HG03342 (cell line): ENCODE measurements at regions not wholly inside any gene's neighbourhood (a gene's known extent, or its start where the extent isn't known, plus 50 kb on each side); places are given as distances from the start of the nearest gene placed in this dataset.

ENCODE experiments used
- ATAC-seq: cut with Tn5 transposase; IDR thresholded peaks from one replicate; pipeline ENCODE4 v1.9.1; 2021; ENCODE audit warnings: mild to moderate bottlenecking, moderate library complexity; ENCODE audit not compliant: unreplicated experiment

DNA sequence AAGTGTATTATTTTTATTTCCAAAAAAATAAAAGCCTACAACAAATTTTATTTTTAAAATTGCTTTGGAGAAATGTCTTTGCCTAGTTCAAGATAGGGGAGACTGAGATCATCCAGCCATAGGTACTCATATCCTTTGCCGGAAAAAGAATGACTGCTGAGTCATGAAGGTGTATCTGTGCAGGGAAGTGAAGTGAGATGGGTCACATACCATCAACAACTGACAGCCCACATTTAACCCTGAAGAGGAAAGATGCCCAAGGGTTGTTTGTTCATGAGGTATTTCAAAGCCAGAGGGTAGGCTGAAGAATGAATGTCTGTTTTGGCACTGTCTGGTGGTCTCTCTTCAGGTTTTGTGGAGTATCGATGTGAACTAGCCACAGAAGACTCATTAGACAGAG lies 106.7 kb upstream of the TTC29 start:
- ATAC-seq = no peak

DNA sequence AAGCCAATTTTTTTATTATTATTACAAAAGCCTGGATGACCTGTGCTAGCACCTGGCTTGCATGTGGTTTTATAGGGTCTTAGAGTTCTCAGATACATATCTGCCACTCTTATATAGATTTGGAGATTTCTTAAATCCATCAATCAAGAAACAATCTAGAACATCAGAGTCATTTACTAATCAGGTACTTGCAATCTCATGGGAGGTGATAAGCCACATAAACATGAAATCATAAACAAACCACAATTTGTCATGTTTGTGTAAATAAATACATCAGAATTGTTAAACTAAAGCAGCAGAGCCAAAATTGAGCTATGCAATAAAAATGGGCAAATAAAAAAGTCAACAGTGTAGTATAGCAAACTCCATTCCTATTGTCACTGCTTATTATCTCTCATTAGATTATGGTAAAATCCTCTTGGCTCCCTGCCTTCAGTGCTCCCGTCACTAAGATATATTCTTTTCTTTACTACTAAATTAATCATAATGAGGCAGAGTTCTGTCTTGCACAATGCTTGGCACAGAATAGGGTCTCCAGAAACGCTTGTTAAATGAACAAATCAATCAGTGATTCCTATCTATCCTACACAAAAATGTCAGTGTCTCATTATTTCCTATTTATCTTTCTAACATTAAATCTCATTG lies 108.7 kb upstream of the TTC29 start:
- no peak for ATAC-seq

DNA sequence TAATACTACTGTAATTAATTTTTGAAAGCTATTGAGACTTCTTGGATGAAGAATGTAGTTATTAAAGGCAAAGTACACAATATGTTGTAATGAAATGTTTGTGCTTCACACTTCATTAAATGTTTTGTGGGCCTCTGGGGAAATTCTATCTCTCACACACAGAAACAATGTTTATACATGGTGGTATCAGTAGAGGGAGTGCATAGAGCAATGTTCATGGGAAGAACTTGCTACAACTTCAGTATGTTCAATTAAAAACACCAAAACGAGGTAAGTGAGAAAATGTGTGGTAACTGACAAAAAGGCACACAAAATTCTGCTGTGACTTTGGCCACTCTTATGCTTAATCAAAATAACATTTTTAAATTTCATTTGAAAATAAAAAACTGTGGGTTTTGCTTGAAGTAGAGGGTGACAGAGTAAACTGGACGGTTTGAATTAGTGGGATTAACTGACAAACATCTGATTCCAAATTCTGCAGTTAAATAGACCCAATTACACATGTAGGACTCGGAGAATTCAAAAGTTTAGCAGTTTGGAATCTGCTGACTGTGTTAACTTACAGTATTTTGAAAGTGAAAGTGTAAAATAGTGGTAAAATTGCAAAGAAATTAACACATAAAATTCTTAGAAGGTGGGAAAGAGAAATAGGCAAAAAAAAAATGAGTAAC lies 111.4 kb upstream of the TTC29 start:
- no peak for ATAC-seq

DNA sequence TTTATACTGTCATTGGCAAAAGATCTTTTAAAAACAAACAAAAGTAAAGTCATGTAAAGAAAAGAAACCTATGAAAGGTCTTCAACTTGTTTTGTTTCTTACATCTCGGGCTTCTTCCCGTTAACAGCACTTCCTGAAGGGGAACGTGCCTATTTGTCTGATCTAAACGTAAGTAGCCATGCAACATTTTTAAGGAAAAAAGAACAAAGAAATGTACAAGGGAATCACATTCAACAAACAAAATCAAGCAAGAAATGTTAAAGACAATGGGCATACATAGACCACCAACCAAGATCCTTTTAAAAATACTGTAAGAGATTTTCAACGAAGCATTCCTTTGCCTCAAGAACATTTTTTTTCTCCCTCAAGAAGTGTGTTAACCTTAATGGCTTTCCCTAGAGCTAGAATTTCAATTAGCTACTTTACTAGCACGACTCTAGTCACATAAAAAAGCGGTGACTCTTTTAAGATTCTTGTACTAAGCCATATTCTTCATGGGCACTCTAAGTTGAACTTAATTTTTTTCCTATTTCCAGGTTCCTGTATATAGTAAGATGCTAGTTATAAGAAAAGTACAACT lies 112.0 kb upstream of the TTC29 start:
- ATAC-seq = no peak

DNA sequence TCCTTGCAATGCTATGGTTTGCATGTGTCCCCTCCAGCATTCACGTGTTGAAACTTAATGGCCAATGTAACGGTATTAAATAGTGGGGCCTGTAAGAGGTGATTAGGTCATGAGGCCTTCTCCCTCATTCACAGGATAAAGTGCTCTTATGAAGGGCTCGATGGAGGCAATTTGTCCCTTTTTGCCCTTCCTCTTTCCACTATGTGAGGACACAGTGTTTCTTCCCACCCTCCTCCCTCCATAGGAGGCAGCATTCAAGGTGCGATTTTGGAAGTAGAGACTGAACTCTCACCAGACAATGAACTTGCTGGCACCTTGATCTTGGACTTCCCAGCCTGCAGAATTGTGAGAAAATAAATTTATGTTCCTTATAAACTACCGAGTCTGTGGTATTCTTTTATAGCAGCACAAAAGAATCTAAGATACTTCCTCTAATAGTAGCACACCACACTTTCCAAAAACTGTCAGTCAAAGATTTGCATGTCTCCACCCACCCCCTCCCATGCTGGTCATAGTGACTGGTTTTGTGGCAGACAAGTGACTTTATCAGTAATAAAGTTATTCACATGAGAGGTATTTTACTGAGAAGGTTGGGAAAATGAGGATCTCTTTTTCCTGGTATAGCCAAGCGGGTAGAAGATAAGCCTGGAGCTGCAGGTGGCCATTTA lies 113.5 kb upstream of the TTC29 start:
- ATAC-seq = no peak

DNA sequence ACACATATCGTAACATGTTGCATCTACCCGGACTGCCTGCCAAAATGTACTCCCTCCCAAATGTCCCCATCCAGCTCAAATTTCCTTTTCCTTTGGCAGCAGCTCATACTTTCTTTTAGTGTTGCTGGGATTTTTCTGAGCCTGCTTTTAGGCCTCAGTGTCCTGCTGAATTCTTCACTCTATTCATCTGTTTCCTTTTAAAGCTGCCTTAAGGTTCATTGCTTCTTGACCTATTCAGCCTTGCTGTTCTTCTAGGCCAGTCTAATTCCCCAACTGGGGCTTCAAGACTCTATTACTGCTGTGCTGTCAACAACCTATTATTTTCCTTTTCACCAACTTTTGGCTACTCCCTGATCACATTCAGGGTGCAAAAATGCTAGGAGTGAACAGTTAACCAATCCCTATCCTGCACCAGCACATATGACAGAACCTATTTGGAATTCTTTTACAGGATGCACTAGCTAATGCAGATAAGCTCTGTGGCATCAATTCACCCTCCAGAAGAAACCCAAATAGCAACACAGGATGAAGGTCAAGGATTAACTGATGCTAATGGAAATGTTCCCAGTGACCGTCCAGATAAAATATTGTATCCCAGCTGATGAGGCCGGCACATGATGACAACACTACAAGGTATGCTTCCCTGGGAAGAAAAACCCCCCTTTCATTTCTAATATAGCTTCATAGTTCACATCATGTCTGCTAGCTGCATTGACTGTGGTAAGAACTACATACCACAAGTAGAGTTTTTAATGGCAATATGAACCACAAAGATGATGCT lies 114.7 kb upstream of the TTC29 start:
- ATAC-seq = no peak

DNA sequence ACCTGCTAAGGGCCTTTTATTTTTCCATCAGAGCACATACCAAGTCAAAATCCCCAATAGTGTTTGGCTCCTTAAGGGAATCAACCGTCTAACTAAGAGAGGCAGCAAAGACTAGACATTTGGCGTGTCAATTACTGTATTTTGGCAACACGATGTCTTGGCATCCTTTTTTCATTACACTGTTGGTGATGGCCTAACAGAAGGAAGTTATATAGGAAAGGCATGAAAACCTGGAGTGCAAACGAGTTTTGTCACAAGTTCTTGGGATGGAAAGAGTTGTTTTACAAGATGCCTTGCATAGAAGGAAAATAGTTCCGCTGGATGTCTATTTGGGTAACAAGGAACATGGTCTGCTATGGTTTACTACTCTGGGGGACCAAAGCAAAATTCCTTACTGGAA lies 119.2 kb upstream of the TTC29 start:
- ATAC-seq = no peak

DNA sequence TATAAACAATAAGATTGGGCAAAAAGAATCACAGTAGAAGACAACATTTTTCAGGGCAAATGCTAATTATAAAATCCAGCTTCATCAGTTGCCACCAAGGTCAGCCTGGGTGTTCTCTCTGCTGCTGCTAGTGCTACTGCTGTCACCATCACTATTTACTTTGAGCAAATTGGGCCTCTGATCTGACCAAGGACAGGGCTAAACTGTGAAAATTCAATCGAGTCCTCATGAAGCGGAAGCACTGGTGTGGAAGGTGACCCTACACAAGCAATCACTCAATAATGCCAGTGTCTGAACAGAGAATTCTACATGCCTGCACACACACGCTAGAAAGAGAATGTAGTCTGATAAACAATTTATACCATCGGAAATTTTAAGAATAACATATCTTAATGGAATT lies 122.9 kb upstream of the TTC29 start:
- no peak for ATAC-seq

DNA sequence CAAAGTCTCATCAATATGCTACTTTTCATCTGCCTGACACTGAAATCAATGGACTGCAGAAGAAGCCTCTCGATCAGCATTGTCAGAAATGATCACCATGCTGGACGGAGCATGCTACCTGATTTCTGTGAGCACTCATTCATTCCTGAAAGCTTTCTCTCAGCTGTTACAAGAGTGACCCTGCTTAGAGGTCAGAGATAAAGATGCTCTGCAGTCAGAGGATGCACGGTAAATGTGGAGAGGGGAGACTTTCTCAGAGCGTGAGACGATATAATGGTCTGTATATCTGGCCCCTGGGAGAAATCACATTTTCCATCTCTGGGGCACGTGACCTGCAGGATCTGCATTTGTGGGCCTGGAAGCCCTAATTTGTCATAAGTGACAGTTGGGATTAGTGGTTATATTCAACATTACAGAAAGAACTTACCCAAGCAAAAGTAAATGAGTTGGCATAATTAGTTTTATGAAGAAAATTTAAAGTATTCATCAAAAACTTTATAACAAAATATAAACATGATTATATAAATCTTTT lies 125.6 kb upstream of the TTC29 start:
- no peak for ATAC-seq

DNA sequence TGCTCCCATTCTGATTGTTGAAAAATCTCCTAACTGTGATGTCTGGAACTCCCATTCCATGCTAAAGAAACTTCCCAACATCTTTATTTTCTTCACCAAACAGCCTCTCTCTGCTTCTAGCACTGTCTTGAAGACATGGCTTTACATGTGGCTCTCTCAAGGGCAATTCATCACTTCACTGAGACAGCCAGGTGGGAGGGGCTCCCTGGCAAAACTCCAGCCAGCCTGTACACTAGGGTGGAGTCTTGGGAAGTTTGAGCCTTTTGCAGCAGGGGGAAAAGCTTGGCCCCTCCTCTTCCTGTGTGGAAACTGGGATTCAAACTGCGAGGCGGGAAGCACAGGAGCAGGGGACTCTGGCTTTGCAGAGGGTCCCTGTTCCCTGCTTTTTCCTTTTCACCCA lies 130.5 kb upstream of the TTC29 start:
- no peak for ATAC-seq

DNA sequence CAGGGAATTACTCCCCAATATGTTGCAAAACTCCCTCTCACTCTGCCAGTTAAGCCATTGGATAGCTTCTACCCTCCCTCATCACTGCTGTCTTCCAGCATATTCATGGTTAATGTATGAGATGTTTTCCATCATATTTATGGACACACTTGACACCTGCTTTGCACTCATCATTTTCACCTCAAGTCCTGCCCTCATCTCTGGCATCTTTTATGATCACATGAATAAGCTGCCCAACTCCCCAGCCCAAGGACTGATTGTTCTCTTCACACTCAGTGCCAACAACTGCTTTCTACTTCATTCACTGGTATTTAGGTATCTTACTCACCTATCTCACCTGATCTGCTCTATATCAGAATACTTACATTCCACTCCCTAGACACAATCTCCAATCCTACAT lies 131.1 kb upstream of the TTC29 start:
- ATAC-seq = no peak

DNA sequence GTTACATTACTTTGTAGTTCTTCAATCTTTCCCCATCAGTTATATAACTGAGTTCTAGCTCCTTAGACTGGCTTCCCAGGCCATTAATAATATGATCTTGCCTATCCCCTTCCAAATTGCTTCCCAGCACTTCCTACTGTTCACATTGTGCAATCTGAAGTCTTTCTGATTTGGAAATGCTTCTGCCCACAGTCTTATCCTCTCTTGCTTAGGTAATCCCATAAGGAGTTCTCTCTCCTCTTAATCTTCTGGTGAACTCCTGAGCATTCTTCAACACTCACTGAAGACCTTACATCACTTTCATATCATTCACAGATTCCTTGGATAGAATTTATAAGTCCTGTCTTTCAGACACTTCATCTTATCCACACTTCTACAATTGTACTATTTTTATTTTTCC lies 132.7 kb upstream of the TTC29 start:
- no peak for ATAC-seq

DNA sequence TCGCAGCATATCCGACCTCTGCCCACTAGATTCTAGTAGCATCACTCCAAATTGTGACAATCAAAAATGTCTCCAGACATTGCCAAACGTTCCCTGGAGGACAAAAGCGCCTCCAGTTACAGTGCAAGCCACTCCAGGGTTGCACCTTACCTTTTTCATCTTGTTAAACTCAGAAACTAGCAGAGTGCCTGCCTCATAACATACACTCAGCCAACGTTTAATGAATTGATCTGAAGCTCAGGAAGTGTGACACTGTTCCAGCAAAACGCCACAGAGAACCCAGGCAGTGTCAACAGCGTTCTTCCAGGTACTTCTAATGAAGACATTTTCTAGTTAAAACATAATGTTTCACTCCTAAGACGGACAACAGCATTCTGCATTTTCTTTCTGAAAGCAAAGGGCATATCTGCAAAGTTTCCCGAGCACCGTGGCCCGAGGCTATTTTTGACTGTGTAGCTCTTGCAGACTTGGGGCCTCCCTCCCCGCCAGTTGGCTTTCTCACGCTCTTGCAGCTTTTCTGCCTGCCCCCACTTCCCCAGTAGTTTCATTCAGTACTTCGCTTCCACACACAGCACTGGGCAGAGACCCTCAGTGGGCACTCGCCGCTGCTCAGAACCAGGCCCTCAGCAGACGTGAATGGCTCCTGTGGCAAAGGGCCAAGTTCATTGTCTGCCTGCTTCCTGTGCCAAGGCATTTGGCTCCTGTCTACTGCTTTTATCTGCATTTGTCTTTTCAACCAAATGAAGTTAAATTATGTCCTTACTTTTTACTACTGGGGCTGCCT lies 133.4 kb upstream of the TTC29 start:
- ATAC-seq = no peak

DNA sequence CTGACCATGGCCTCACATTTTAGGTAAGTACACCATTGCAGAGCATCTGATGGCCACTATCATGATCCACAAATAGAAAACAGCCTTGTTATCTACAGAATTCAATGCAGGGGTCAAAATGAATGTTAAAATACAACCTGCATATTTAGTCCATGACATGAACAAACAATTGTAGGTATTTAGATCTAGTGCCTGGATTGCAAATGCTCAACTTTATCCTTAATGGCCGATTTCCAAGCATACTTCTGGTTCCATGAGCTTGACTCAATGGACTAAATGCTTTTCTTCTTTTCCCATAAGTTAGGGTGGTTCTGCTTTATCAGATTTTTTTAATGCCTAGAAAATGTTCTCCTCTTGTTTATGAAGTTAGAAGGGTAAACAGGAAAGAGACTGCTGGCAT lies 139.2 kb upstream of the TTC29 start:
- no peak for ATAC-seq

DNA sequence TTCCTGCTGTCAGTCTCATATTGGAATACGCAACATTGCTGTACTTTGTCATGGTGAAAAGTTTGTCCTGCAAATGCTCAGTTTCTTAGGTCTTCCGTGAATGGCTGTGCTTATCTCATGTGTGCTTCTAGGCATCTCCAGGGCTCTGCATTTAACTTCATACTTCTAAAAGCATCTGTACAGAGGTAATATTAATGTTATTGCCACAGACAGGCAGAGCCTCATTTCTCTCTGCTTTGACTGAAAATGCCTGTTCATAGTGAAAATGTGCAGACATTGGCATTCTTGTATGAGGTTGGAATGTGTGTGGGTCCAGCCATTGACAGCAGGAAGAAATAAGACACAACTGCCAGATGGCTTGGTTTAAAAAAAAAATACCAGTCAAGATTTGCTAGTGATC lies 140.1 kb upstream of the TTC29 start:
- no peak for ATAC-seq

DNA sequence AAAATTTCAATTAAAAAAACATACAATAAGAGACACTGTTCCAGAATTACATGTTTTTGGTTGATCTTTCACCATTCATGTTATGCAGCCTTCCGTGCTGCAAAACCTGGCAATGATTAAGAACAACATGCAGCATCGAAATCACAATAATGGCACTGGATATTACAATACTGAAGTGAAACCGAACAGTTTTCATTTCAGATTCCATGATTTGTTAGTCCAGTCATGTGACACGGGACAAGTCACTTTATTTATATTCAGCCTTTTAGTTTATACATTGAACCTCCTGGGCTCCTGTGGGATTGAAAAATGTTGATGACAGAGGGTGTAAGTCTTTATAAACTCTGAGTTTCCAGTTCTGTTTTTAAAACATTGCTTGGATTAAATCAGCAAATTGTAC lies 142.5 kb upstream of the TTC29 start:
- no peak for ATAC-seq

DNA sequence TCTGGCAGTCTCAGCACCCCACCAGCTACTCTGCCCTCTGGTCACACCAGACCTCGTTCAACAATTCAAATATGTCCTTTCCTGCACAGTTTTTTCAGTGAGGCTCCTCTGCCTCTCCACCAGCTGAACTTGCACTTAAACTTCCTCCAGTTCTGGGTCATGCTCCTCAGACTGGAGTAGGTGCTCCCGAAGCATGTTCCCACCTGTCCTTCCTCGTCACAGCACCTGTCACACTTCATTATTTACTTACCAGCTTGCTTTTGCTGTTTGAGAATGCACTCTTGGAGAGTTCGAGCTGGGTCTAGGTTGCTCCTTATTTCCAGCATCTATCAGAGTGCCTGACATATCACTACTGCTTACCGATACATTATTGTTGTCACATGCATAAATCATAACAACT lies 144.8 kb upstream of the TTC29 start:
- no peak for ATAC-seq

DNA sequence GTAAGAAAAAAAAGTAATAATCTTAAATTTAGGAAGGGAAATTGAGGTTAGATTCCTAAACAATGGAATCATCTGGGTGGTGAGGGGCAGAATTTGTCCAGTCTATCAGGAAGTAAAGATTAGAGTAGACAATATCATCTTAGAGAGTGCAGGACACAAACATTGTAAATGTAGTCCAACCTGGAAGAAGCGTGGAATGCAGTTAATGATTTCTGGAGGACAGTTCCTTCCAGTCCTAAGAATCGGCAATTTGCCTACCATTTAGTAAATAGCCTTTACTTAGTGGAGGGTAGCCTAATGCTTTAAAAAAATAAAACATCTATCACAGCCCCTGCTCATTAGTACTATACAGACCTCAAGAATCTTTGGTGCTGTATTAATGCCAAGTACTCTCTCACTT lies 147.5 kb upstream of the TTC29 start:
- no peak for ATAC-seq

DNA sequence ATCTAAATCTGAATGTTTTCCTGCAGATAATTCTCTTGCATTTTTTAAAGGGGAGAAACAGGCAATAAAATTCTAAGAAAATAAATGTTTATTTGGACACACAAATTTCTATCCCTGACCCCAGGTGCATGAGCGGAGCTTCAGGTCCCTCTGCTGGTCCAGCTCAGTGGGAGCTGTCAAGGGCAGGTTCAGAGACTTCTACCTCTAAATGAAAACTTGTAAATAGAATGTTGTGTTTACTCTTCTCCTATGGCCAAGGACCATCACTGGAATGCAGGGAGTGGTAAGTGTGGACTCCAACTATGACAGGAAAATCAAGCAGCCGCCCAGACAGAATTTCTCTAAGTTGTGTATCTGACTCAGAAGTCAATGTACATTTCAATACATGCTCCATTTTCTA lies 148.6 kb upstream of the TTC29 start:
- ATAC-seq = no peak
